Right lobe of liver (tissue), 4 donors: ENCODE measurements at regions not wholly inside any gene's neighbourhood (a gene's known extent, or its start where the extent isn't known, plus 50 kb on each side); places are given as distances from the start of the nearest gene placed in this dataset.

ENCODE experiments used
- CTCF ChIP-seq, 4 donors: fragments of 200-600 bp in 3 of 4; fragments of 450-650 bp in 1 of 4; IDR thresholded peaks; one replicate each; pipeline versions ENCODE4 v1.5.1 to v1.8.0; 2016 to 2022; ENCODE audit warnings: antibody characterized with exemption in 4 of 4, mild to moderate bottlenecking in 2 of 4
- POLR2A ChIP-seq: fragments of 450-650 bp; IDR thresholded peaks from one replicate; pipeline ENCODE4 v1.6.1; 2017; ENCODE audit warnings: antibody characterized with exemption, mild to moderate bottlenecking
- donor health status: DM: no; HTN: no; CAD: no.
- donor health status: DM: no; HTN: no; CAD: no.
- donor health status: DM: no; HTN: yes; CAD: no.

- TF ChIP-seq CTCF (IDR thresholded peaks at IDR 0.05) = no peak
- no peak for TF ChIP-seq POLR2A
Observed at GRCh38 chr2:83901317-83901716, 557.8 kb downstream of the SUCLG1 start.
